ENCODE measurements at regions not wholly inside any gene's neighbourhood (a gene's known extent, or its start where the extent isn't known, plus 50 kb on each side); places are given as distances from the start of the nearest gene placed in this dataset.

DNA sequence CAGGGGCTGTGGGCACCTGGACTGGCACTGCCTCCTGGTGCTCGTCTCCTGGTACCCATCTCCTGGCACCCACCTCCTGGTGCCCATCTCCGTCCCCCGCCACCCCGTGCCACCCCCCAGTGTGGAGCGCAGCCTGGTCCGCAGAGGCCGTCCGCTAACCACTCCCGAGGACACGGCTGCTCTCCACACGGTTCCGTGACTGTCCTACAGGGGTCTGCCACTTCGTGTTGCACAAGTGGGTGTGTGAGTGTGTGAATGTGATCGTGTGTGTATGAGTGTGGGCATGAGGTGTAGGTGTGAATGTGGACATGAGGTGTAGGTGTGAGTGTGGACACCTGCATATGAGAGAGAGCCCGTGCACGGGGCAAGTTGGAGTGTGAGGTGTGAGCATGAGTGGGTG is 119.4 kb upstream of the HS6ST1 start:
- no peak overlapping the region for H3K4me3 ChIP-seq (ENCODE audit: low read depth, low read length)
- DNase-seq (ENCODE audit: low read depth): no peak

DNA sequence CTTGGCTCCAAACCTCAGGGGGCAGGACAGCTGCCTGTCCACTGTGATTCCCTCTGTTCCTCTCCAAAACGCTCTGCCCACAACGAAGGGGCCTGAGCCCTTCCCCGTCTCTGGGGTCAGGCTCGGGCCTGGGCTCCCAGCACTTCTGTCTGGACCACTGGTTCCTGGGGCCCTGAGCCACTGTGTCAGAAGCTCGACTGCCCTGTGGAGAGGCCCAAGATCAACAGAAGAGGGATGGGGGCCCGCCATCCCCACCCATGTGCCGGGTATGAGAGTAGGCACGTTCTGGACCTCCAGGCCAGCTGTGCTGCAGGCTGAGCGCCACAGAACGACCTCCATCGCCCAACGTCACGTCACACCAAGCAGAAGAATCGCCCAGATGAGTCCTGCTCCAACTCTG is 119.9 kb upstream of the HS6ST1 start:
- DNase-seq (ENCODE audit: low read depth): no peak
- TF ChIP-seq, protein P1, sequence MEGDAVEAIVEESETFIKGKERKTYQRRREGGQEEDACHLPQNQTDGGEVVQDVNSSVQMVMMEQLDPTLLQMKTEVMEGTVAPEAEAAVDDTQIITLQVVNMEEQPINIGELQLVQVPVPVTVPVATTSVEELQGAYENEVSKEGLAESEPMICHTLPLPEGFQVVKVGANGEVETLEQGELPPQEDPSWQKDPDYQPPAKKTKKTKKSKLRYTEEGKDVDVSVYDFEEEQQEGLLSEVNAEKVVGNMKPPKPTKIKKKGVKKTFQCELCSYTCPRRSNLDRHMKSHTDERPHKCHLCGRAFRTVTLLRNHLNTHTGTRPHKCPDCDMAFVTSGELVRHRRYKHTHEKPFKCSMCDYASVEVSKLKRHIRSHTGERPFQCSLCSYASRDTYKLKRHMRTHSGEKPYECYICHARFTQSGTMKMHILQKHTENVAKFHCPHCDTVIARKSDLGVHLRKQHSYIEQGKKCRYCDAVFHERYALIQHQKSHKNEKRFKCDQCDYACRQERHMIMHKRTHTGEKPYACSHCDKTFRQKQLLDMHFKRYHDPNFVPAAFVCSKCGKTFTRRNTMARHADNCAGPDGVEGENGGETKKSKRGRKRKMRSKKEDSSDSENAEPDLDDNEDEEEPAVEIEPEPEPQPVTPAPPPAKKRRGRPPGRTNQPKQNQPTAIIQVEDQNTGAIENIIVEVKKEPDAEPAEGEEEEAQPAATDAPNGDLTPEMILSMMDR (IDR thresholded peaks at IDR 0.05; ENCODE audit: insufficient read depth, low read length): no peak
- H3K4me3 ChIP-seq (ENCODE audit: low read depth, low read length): no peak overlapping the region

More for the DNA sequence above, 119.4 kb upstream of the HS6ST1 start:
- TF ChIP-seq, protein P1 (IDR thresholded peaks at IDR 0.05; ENCODE audit: insufficient read depth, low read length): no peak

DNA sequence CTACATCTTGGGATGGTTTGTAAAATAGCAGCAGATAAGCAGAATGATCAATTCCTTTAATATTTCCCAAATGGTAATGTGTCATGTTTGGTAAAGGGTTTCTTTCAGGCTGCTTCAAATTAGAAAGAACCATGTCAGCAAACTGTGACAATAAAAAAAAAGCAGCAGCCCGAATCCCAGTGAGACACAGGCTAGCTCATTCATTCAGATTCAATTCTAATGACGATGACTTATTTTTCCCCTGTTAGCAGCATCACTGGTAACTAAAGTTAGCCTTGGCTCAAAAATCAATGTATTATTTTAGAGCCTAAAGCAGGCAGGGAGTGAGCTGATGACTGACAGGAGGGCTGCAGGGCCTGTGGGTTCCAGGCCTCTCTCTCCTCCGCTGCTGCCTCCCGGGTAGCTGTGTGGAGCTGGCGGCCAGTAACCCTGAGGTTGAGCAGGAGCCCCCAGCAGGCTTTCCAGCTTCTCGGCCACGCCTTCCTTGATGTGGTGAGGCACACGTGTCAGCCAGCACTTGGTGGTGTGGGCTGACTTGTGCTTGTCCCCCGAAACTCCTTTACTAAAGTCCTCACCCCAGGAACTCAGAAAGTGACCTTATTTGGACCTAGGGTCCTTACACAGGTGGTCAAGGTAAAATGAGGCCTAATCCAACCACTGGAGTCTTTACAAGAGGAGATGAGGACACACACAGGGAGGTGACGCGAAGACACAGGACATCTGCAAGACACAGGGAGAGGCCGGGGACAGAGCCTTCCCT is 120.5 kb upstream of the HS6ST1 start:
- DNase-seq (ENCODE audit: low read depth): no peak
- H3K4me3 ChIP-seq (ENCODE audit: low read depth, low read length): no peak overlapping the region
- TF ChIP-seq, protein P1 (IDR thresholded peaks at IDR 0.05; ENCODE audit: insufficient read depth, low read length): no peak

DNA sequence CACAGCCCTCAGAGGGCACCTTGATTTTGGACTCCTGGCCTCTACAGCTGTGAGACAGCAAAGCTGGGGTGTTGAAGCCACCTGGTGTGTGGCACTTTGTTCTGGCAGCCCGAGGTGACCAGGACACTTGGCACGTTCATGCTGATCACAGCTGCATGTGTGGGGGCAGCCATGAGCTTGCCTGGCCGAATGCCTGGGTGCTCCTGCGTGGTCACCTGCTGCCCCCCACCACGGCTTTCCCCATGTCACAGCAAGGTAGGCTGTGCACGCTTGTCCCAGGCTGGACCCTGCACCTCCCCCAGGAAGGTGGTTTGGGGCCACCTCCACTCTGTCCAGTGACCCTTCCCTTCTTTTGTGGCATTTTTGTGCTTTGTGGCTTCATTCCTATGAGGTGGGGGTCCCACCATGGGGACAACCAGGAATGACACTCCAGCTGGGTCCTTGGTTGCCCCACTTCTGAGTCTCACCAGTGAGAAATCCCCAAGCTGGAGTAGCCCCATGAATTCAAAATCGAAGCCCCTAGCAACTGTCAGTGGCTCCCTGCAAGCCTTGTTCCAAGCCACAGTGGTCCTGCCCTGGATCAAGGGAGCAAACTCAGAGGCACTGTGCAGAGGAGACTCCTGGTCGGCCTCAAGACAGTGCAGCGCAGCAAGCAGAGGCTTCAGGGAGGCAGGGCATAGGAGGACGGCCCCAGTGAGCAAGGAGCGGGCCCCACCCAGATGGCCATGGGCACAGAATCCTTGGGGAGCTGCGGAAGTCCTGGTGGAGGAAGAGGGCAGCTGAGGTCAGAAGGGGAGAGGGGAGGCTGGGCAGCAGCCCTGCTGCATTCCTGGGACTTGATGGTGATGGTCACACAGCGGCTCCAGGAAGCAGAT is 121.4 kb upstream of the HS6ST1 start:
- no peak overlapping the region for H3K4me3 ChIP-seq (ENCODE audit: low read depth, low read length)
- no peak for DNase-seq (ENCODE audit: low read depth)
- TF ChIP-seq, protein P1 (IDR thresholded peaks at IDR 0.05; ENCODE audit: insufficient read depth, low read length): no peak

DNA sequence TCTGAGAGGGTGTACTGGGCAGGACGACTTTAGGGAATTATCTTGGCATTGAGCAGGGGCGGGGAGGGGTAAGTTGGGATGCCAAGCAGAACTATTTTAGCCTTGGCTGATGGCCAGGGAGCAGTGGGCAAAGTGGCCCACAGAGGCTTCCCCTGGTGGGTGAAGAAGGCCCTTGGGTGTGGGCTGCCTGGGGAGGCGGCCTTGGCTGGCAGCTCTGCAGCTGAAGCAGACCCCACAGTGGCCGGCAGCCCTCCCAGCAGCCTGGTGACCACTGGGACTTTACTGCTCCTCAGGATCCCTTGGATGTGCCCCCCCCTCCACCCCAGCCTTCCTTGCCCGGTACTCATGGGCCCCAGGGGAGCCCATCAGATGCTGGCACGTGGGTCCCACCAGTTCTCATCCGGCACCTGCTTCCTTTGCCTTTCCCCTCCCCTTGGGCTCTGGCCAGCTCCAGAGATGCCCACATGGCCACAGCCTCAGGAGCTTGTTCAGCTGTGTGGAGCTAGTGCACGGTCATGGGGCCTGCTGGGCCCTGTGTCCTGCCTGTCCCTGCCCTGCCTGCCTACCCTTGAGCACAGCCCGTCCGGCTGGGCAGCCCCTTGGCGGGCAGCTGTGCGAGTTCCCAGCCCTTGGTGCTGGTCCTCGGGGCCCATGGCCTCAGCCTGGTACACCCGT is 122.1 kb upstream of the HS6ST1 start:
- no peak for DNase-seq (ENCODE audit: low read depth)
- TF ChIP-seq, protein P1 (IDR thresholded peaks at IDR 0.05; ENCODE audit: insufficient read depth, low read length): no peak
- H3K4me3 ChIP-seq (ENCODE audit: low read depth, low read length): no peak overlapping the region

DNA sequence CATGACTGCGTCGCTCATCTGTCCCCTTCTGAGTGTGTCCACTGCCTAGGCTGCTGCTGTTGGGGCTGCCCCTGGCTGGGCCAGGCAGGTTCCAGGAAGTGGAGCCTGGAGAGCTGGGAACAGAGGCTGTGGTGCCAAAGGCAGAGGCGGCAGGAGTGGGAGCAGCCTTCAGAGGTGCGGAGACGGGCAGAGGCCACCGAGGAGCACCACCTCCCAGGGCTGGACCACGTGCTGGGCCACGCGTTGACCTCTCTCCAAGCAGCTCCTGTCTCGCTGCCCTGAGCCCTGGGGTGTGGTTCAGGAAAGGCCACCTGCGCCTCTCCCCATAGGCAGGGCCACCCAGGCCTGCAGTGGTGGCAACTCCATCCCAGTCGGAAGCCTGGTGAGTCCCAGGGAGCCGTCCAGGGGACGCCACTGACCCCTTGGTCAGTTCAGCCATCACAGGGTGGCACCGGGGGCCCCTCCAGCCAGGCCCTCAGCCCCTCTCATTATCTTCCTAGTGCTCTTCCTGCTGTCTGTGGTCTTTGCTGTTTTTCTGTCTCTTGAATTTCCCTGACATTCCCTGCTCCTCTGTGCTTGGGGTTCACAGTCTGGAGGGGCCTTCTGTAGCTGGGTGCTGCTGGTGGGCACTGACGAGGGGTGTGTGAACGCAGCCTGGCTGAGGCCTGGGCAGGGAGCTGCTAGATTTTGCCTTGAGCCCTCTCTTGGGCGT is 122.8 kb upstream of the HS6ST1 start:
- no peak overlapping the region for H3K4me3 ChIP-seq (ENCODE audit: low read depth, low read length)
- no peak for DNase-seq (ENCODE audit: low read depth)
- TF ChIP-seq, protein P1 (IDR thresholded peaks at IDR 0.05; ENCODE audit: insufficient read depth, low read length): no peak

Measured in fibroblast of the aortic adventitia (primary cell).